Neural cell (in vitro differentiated cells): ENCODE measurements at regions not wholly inside any gene's neighbourhood (a gene's known extent, or its start where the extent isn't known, plus 50 kb on each side); places are given as distances from the start of the nearest gene placed in this dataset.

ENCODE experiments used
- EP300 ChIP-seq: fragments of 450-650 bp; conservative IDR thresholded peaks from 2 replicates; pipeline ENCODE4 v1.6.1; 2014; ENCODE audit warnings: antibody characterized with exemption, mild to moderate bottlenecking, moderate library complexity; ENCODE audit not compliant: poor library complexity, severe bottlenecking
- EZH2 ChIP-seq: fragments of 200-600, 300-800 bp; shearing (Covaris generic), sonication (generic); IDR thresholded peaks from 2 replicates; pipeline ENCODE4 v1.6.1; 2014; ENCODE audit warnings: antibody characterized with exemption, low read length, borderline replicate concordance, mild to moderate bottlenecking; ENCODE audit not compliant: insufficient read depth, poor library complexity, severe bottlenecking
- MXI1 ChIP-seq: fragments of 450-650 bp; conservative IDR thresholded peaks from 2 replicates; pipeline ENCODE4 v1.6.1; 2014; ENCODE audit warnings: antibody characterized with exemption, mild to moderate bottlenecking; ENCODE audit not compliant: poor library complexity, severe bottlenecking
- POLR2AphosphoS5 ChIP-seq: IDR thresholded peaks from 2 replicates; pipeline ENCODE4 v1.6.1; 2012
- RAD21 ChIP-seq: fragments of 450-650 bp; conservative IDR thresholded peaks from 2 replicates; pipeline ENCODE4 v1.6.1; 2014; ENCODE audit warnings: antibody characterized with exemption, mild to moderate bottlenecking, moderate library complexity
- SMC3 ChIP-seq: fragments of 450-650 bp; conservative IDR thresholded peaks from 2 replicates; pipeline ENCODE4 v1.6.1; 2014; ENCODE audit warnings: antibody characterized with exemption, mild to moderate bottlenecking, moderate library complexity; ENCODE audit not compliant: poor library complexity
- TAF1 ChIP-seq: IDR thresholded peaks from 2 replicates; pipeline ENCODE4 v1.6.1; 2012; ENCODE audit warnings: low read depth
- TF ChIP-seq, protein P1 (sequence below): fragments of 450-650 bp; IDR thresholded peaks from 2 replicates; pipeline ENCODE4 v1.5.1; 2014; ENCODE audit warnings: antibody characterized with exemption, mild to moderate bottlenecking, moderate library complexity; ENCODE audit not compliant: poor library complexity, severe bottlenecking
- TF ChIP-seq, protein P2 (sequence below): IDR thresholded peaks from 2 replicates; pipeline ENCODE4 v1.6.1; 2012; ENCODE audit warnings: borderline replicate concordance

GRCh38 chr7:70937424-70937823 lies 194.5 kb upstream of the GALNT17 start:
- TF ChIP-seq RAD21 (no peak), SMC3 (no peak), EZH2 (no peak), EP300 (no peak), POLR2AphosphoS5 (no peak), TAF1 (no peak), MXI1 (no peak)
- TF ChIP-seq, protein P1, sequence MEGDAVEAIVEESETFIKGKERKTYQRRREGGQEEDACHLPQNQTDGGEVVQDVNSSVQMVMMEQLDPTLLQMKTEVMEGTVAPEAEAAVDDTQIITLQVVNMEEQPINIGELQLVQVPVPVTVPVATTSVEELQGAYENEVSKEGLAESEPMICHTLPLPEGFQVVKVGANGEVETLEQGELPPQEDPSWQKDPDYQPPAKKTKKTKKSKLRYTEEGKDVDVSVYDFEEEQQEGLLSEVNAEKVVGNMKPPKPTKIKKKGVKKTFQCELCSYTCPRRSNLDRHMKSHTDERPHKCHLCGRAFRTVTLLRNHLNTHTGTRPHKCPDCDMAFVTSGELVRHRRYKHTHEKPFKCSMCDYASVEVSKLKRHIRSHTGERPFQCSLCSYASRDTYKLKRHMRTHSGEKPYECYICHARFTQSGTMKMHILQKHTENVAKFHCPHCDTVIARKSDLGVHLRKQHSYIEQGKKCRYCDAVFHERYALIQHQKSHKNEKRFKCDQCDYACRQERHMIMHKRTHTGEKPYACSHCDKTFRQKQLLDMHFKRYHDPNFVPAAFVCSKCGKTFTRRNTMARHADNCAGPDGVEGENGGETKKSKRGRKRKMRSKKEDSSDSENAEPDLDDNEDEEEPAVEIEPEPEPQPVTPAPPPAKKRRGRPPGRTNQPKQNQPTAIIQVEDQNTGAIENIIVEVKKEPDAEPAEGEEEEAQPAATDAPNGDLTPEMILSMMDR: no peak
- TF ChIP-seq, protein P2, sequence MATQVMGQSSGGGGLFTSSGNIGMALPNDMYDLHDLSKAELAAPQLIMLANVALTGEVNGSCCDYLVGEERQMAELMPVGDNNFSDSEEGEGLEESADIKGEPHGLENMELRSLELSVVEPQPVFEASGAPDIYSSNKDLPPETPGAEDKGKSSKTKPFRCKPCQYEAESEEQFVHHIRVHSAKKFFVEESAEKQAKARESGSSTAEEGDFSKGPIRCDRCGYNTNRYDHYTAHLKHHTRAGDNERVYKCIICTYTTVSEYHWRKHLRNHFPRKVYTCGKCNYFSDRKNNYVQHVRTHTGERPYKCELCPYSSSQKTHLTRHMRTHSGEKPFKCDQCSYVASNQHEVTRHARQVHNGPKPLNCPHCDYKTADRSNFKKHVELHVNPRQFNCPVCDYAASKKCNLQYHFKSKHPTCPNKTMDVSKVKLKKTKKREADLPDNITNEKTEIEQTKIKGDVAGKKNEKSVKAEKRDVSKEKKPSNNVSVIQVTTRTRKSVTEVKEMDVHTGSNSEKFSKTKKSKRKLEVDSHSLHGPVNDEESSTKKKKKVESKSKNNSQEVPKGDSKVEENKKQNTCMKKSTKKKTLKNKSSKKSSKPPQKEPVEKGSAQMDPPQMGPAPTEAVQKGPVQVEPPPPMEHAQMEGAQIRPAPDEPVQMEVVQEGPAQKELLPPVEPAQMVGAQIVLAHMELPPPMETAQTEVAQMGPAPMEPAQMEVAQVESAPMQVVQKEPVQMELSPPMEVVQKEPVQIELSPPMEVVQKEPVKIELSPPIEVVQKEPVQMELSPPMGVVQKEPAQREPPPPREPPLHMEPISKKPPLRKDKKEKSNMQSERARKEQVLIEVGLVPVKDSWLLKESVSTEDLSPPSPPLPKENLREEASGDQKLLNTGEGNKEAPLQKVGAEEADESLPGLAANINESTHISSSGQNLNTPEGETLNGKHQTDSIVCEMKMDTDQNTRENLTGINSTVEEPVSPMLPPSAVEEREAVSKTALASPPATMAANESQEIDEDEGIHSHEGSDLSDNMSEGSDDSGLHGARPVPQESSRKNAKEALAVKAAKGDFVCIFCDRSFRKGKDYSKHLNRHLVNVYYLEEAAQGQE: no peak
